CD14-positive monocyte (primary cell): ENCODE measurements at regions not wholly inside any gene's neighbourhood (a gene's known extent, or its start where the extent isn't known, plus 50 kb on each side); places are given as distances from the start of the nearest gene placed in this dataset.

ENCODE experiments used
- DNase-seq, 3 donors: peaks; one replicate each; pipeline ENCODE4 v3.0.0-alpha.2; 2011 to 2022
- H2AFZ ChIP-seq: 2 replicates; pipeline ENCODE4 v1.6.0; 2012; ENCODE audit warnings: mild to moderate bottlenecking, low read depth, low read length, inconsistent platforms; ENCODE audit not compliant: insufficient read depth, poor library complexity, severe bottlenecking
- H3K27ac ChIP-seq, 2 donors: 1 replicate in 1 of 2; 2 replicates in 1 of 2; pipeline ENCODE4 v1.5.1; 2012 to 2013; ENCODE audit warnings: low read length in 2 of 2, control low read depth in 1 of 2, inconsistent platforms in 1 of 2, low read depth in 1 of 2, mild to moderate bottlenecking in 1 of 2
- H3K27me3 ChIP-seq, 2 donors: one replicate each; pipeline versions ENCODE4 v1.6.0 to v1.6.1; 2011 to 2013; ENCODE audit warnings: low read length in 2 of 2; ENCODE audit not compliant: control insufficient read depth in 2 of 2, insufficient read depth in 2 of 2
- H3K36me3 ChIP-seq, 2 donors: replicated peaks in 1 of 2; 1 replicate in 1 of 2; 2 replicates in 1 of 2; pipeline versions ENCODE4 v1.5.1 to v1.6.1; 2012 to 2013; ENCODE audit warnings: low read length in 2 of 2, control low read depth in 1 of 2, inconsistent platforms in 1 of 2, mild to moderate bottlenecking in 1 of 2; ENCODE audit not compliant: insufficient read depth in 2 of 2, control insufficient read depth in 1 of 2
- H3K4me1 ChIP-seq, 2 donors: 1 replicate in 1 of 2; 2 replicates in 1 of 2; pipeline versions ENCODE4 v1.5.1 to v1.6.1; 2012 to 2013; ENCODE audit warnings: low read length in 2 of 2, control low read depth in 1 of 2, inconsistent platforms in 1 of 2, mild to moderate bottlenecking in 1 of 2, moderate library complexity in 1 of 2; ENCODE audit not compliant: insufficient read depth in 2 of 2, control insufficient read depth in 1 of 2
- H3K4me2 ChIP-seq: replicated peaks from 2 replicates; pipeline ENCODE3; 2012; ENCODE audit warnings: low read length, moderate library complexity, mild to moderate bottlenecking; ENCODE audit not compliant: poor library complexity, severe bottlenecking; ENCODE audit errors: extremely low read depth
- H3K4me3 ChIP-seq, 3 experiments: fragments of 200-600 bp in 1 of 3; sonication (generic) in 1 of 3; replicated peaks in 1 of 3; 1 replicate in 2 of 3; 2 replicates in 1 of 3; pipeline ENCODE4 v1.5.1; 2011 to 2013; ENCODE audit warnings: low read length in 3 of 3, mild to moderate bottlenecking in 3 of 3, control low read depth in 2 of 3, low read depth in 2 of 3, inconsistent platforms in 1 of 3, moderate library complexity in 1 of 3
- H3K79me2 ChIP-seq: 2 replicates; pipeline ENCODE4 v1.6.0; 2012; ENCODE audit warnings: mild to moderate bottlenecking, control low read depth, inconsistent platforms, low read length, moderate library complexity; ENCODE audit not compliant: insufficient read depth
- H3K9ac ChIP-seq: 2 replicates; pipeline ENCODE4 v1.6.0; 2017; ENCODE audit warnings: low read length, mild to moderate bottlenecking; ENCODE audit not compliant: insufficient read depth, poor library complexity, severe bottlenecking
- H3K9me3 ChIP-seq, 2 donors: replicated peaks in 1 of 2; 1 replicate in 1 of 2; 2 replicates in 1 of 2; pipeline versions ENCODE4 v1.5.1 to v1.6.1; 2012 to 2013; ENCODE audit warnings: low read length in 2 of 2, control low read depth in 1 of 2; ENCODE audit not compliant: control insufficient read depth in 1 of 2, insufficient read depth in 1 of 2
- H4K20me1 ChIP-seq: 2 replicates; pipeline ENCODE4 v1.6.0; 2012; ENCODE audit warnings: mild to moderate bottlenecking, low read length, control low read depth, moderate library complexity; ENCODE audit not compliant: insufficient read depth
- H3K27ac Mint-ChIP-seq, 7 donors: one replicate each; pipeline ENCODE4 v1.8.0; 2020; ENCODE audit warnings: mild to moderate bottlenecking in 7 of 7, mixed read lengths in 7 of 7, moderate library complexity in 6 of 7, inconsistent platforms in 2 of 7
- H3K27me3 Mint-ChIP-seq, 3 donors: one replicate each; pipeline ENCODE4 v1.8.0; 2021 to 2022; ENCODE audit warnings: low read depth in 3 of 3, mild to moderate bottlenecking in 3 of 3, mixed read lengths in 3 of 3, moderate library complexity in 3 of 3, inconsistent platforms in 1 of 3
- H3K36me3 Mint-ChIP-seq, 2 donors: one replicate each; pipeline ENCODE4 v1.8.0; 2020; ENCODE audit warnings: mixed read lengths in 2 of 2, inconsistent platforms in 1 of 2, mild to moderate bottlenecking in 1 of 2
- H3K4me1 Mint-ChIP-seq: one replicate; pipeline ENCODE4 v1.8.0; 2020; ENCODE audit warnings: mild to moderate bottlenecking, mixed read lengths
- H3K4me3 Mint-ChIP-seq, 2 donors: one replicate each; pipeline ENCODE4 v1.8.0; 2020; ENCODE audit warnings: mild to moderate bottlenecking in 2 of 2, mixed read lengths in 2 of 2, moderate library complexity in 1 of 2
- H3K9me3 Mint-ChIP-seq, 7 donors: one replicate each; pipeline ENCODE4 v1.8.0; 2020 to 2022; ENCODE audit warnings: mixed read lengths in 7 of 7, mild to moderate bottlenecking in 6 of 7, moderate library complexity in 6 of 7, inconsistent platforms in 2 of 7
- CTCF ChIP-seq: fragments of 200-600 bp; IDR thresholded peaks from one replicate; pipeline ENCODE4 v1.8.0; 2022; ENCODE audit warnings: antibody characterized with exemption, mild to moderate bottlenecking
- WGBS: methylation state at CpG from one replicate; pipeline ENCODE4 v1.1.5; 2013; ENCODE audit warnings: missing lambda C conversion rate; ENCODE audit not compliant: insufficient coverage; 5-methylcytosine and 5-hydroxymethylcytosine counted together
- intact Hi-C, 2 donors: fragments of 100-400 bp; cut with micrococcal nuclease; formaldehyde crosslinking; loops; one replicate each; pipeline versions ENCODE4 v1.15.0 to v1.15.1; 2023

DNA sequence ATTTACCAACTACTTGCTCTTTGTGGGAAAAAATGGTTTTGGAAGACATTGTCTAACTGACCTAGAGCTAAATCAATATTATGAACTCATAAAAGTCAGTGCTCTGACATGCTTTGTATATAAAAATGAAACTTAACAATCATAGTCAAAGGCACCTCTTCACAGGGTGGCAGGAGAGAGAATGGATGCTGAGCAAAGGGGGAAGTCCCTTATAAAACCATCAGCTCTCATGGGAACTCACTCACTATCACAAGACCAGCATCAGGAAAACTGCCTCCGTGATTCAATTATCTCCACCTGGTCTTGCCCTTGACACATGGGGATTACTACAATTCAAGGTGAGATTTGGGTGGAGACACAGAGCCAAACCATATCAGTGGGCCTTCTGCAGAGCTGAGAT is 417.6 kb upstream of the AUTS2 start:
- H4K20me1 ChIP-seq = no peaks in the 10 kb centered on the region
- no peaks in the 10 kb centered on the region for H3K36me3 Mint-ChIP-seq
- peaks cover 0 to 6% of the 10 kb centered on the region in 2 donors for H3K9me3 ChIP-seq
- H3K9ac ChIP-seq = no peak overlapping the region
- H3K27ac Mint-ChIP-seq = no peak overlapping the region
- no peak overlapping the region for H3K4me3 ChIP-seq
- H3K27ac ChIP-seq = no peak overlapping the region
- H3K36me3 ChIP-seq = no peaks in the 10 kb centered on the region
- H3K79me2 ChIP-seq = no peaks in the 10 kb centered on the region
- no peak overlapping the region for H3K4me2 ChIP-seq
- no peak overlapping the region for H3K4me3 Mint-ChIP-seq
- TF ChIP-seq CTCF = no peak
- H3K4me1 ChIP-seq = peaks cover 24 to 25% of the 10 kb centered on the region in 2 donors
- H2AFZ ChIP-seq = no peak overlapping the region
- no CpG with 5 or more reads among the region's 1 CpG for WGBS
- peaks cover 0 to 13% (median 4%) of the 10 kb centered on the region in 7 donors for H3K9me3 Mint-ChIP-seq
- intact Hi-C loops = no loop called here
- H3K4me1 Mint-ChIP-seq = peaks cover 27% of the 10 kb centered on the region
- H3K27me3 Mint-ChIP-seq = peaks cover 0 to 3% (median 2%) of the 10 kb centered on the region in 3 donors
- H3K27me3 ChIP-seq = no peaks in the 10 kb centered on the region
- no peak for DNase-seq

DNA sequence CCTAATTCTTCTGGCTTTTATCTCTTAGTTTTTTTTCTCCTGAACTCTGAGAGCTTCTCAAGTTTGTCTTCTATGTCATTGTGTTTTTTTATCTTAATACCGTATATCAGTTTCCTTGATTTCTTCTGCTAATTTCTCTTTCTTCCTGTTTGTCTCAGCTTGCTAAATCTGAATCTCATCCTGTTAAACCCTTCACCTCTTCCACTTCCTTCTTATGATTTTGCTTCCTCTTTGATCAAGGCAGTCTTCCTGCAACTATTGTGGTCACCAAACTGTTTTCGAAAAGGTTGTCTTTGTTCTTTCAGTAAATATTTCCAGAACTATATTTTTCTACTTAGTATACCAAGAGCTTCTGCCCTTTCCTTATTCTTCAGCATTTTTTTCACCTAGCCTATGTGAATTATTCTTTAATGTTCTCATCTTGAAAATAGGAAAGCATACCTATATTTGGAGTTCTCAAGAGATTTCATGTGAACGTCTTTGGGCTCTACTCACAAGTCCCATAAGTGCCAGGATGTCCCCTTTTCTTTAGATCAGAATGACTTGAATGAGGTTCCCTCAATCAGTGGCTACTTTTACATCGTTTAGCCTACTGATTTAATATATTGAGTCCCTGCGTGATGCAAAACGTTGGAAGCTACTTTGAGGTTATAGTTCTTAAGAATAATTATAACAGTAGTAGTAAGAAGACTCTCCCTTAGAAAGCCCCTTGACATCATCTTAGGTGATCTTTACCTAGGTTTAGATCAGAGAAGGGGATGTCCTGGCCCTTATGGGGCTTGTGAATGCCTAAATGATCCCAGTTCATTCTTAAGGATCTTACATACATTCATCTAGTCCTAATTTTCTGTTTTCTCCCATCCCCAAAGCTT is 415.4 kb upstream of the AUTS2 start:
- no CpG with 5 or more reads among the region's 6 CpGs for WGBS
- TF ChIP-seq CTCF = no peak
- H4K20me1 ChIP-seq = no peaks in the 10 kb centered on the region
- H3K79me2 ChIP-seq = no peaks in the 10 kb centered on the region
- H3K9ac ChIP-seq = no peak overlapping the region
- Mint-ChIP-seq H3K4me1 (peaks cover 27% of the 10 kb centered on the region), H3K4me3 (peak overlapping the region; percentile 31 to 72), H3K27ac (peak overlapping the region; percentile 3 to 90 (median 51)), H3K27me3 (no peaks in the 10 kb centered on the region), H3K9me3 (peaks cover 1 to 19% (median 12%) of the 10 kb centered on the region in 7 donors), H3K36me3 (no peaks in the 10 kb centered on the region)
- peak in 2 of 3 donors; percentile 12 to 41 for DNase-seq
- H3K36me3 ChIP-seq = no peaks in the 10 kb centered on the region
- peaks cover 24 to 25% of the 10 kb centered on the region in 2 donors for H3K4me1 ChIP-seq
- H3K4me2 ChIP-seq = peak overlapping the region; percentile 43
- no peak overlapping the region for H3K27ac ChIP-seq
- peak overlapping the region in 1 of 3 experiments; percentile 18 for H3K4me3 ChIP-seq
- no peak overlapping the region for H2AFZ ChIP-seq
- intact Hi-C loops = no loop called here
- no peaks in the 10 kb centered on the region for H3K27me3 ChIP-seq
- peaks cover 4 to 9% of the 10 kb centered on the region in 2 donors for H3K9me3 ChIP-seq
